ENCODE measurements at regions not wholly inside any gene's neighbourhood (a gene's known extent, or its start where the extent isn't known, plus 50 kb on each side); places are given as distances from the start of the nearest gene placed in this dataset.

DNA sequence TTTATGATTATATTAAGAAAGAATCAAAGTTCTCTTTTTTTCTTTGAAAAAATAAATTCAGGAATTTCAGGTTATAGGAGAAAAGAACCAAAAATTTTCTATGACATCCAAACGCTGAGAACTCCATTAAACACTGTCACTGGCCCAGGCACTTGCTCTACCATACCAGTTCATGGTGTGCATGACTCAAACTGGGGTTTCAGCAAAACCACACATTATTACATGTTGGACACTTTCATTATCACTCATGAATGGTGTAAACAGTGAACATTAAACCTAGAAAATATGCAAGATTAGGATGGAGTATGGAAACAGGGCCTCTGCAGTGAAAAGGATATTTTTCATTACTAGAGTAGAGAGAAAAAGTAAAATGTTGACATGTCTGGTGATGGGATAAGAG, 369.9 kb upstream of the FAM174A start:
- TF ChIP-seq, protein P1, sequence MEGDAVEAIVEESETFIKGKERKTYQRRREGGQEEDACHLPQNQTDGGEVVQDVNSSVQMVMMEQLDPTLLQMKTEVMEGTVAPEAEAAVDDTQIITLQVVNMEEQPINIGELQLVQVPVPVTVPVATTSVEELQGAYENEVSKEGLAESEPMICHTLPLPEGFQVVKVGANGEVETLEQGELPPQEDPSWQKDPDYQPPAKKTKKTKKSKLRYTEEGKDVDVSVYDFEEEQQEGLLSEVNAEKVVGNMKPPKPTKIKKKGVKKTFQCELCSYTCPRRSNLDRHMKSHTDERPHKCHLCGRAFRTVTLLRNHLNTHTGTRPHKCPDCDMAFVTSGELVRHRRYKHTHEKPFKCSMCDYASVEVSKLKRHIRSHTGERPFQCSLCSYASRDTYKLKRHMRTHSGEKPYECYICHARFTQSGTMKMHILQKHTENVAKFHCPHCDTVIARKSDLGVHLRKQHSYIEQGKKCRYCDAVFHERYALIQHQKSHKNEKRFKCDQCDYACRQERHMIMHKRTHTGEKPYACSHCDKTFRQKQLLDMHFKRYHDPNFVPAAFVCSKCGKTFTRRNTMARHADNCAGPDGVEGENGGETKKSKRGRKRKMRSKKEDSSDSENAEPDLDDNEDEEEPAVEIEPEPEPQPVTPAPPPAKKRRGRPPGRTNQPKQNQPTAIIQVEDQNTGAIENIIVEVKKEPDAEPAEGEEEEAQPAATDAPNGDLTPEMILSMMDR (conservative IDR thresholded peaks at IDR 0.05; ENCODE audit: low read depth, low read length): no peak
- no peak for TF ChIP-seq EZH2 (IDR thresholded peaks at IDR 0.05; ENCODE audit: low read length, unreplicated experiment)
- no peak for TF ChIP-seq EZH2phosphoT487 (IDR thresholded peaks at IDR 0.05; ENCODE audit: borderline replicate concordance, low read length)

Data from PC-3 (cell line).